Right lobe of liver (tissue), 4 donors: ENCODE measurements at regions not wholly inside any gene's neighbourhood (a gene's known extent, or its start where the extent isn't known, plus 50 kb on each side); places are given as distances from the start of the nearest gene placed in this dataset.

Experiments used
- CTCF ChIP-seq, 4 donors: fragments of 200-600 bp in 3 of 4; fragments of 450-650 bp in 1 of 4; IDR thresholded peaks; one replicate each; pipeline versions ENCODE4 v1.5.1 to v1.8.0; 2016 to 2022; ENCODE audit warnings: antibody characterized with exemption in 4 of 4, mild to moderate bottlenecking in 2 of 4
- POLR2A ChIP-seq: fragments of 450-650 bp; IDR thresholded peaks from one replicate; pipeline ENCODE4 v1.6.1; 2017; ENCODE audit warnings: antibody characterized with exemption, mild to moderate bottlenecking
- donor health status: DM: no; HTN: no; CAD: no.
- donor health status: DM: no; HTN: no; CAD: no.
- donor health status: DM: no; HTN: yes; CAD: no.

- no peak for TF ChIP-seq CTCF (IDR thresholded peaks at IDR 0.05)
- no peak for TF ChIP-seq POLR2A
Observed at GRCh38 chr15:53447742-53448141, 311.7 kb downstream of the WDR72 start.
